ENCODE measurements at regions not wholly inside any gene's neighbourhood (a gene's known extent, or its start where the extent isn't known, plus 50 kb on each side); places are given as distances from the start of the nearest gene placed in this dataset.

DNA sequence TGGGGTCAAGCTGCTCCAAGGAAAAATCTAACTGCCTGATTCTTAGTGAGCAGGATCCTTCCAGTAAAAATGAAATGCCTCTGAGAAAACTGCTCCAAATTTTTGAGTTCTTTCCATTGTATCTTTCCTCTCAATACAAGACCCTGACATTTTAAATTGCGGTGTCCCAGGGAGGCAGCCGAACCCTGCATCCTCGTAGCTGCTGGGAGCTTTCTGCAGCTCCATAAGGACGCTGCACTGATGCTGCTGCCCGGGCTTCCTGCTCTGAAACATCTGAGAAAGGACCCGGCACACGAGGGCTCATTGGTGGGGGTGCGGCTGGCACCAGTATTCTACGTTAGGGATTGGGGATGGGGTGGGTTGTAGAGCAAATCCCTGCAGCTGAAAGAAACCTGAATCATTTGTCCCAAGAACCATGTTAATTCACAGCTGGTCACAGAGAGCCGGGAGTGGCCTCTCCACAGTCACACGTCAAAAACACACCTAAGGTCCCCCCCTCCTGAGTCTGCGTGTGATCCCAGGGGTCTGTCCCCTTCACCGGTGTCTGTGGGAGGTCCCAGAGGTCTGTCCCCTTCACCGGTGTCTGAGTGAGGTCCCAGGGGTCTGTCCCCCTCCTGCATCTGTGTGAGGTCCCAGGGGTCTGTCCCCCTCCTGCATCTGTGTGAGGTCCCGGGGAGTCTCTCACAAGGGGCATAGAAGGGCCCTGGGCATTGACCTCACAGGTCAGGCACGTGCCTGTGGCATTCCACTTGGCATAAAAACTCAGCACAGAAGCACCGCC, 63.4 kb upstream of the ZNF354B start:
- Histone ChIP-seq H3K9me3 (no peaks in the 10 kb centered on the region), H3K27ac (no peak overlapping the region), H3K4me1 (no peaks in the 10 kb centered on the region), H3K4me3 (no peak overlapping the region), H3K27me3 (peaks cover 0 to 13% of the 10 kb centered on the region in 2 donors), H3K36me3 (no peaks in the 10 kb centered on the region)
- intact Hi-C loops (cut with DNase I; ENCODE audit: low total_unique reads): no loop called here
- TF ChIP-seq, protein P1, sequence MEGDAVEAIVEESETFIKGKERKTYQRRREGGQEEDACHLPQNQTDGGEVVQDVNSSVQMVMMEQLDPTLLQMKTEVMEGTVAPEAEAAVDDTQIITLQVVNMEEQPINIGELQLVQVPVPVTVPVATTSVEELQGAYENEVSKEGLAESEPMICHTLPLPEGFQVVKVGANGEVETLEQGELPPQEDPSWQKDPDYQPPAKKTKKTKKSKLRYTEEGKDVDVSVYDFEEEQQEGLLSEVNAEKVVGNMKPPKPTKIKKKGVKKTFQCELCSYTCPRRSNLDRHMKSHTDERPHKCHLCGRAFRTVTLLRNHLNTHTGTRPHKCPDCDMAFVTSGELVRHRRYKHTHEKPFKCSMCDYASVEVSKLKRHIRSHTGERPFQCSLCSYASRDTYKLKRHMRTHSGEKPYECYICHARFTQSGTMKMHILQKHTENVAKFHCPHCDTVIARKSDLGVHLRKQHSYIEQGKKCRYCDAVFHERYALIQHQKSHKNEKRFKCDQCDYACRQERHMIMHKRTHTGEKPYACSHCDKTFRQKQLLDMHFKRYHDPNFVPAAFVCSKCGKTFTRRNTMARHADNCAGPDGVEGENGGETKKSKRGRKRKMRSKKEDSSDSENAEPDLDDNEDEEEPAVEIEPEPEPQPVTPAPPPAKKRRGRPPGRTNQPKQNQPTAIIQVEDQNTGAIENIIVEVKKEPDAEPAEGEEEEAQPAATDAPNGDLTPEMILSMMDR (IDR thresholded peaks at IDR 0.05): no peak
- TF ChIP-seq POLR2A (IDR thresholded peaks at IDR 0.05) (no peak), POLR2AphosphoS5 (IDR thresholded peaks at IDR 0.05) (no peak)
- DNase-seq (ENCODE audit: low spot score in 2 of 2): no peak

DNA sequence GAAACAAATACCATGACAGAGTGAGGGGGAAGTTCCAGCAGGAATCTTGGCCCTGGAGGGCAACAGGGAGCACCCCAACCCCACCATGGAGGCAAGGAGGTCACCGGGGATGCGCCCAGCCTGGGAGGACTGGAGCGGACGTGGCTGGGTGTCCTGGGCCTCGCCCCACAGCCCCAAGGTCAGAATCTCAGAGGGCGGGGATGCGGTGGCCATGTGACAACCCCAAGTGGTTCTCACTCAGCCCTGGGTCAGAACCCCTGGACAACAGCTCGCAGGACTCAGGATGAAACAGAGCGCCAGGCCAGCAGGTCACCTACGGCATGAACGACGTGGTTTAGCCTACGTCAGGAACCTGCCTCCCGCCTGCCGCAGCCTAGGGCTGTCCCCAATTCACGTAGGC, 64.0 kb upstream of the ZNF354A start:
- H3K27me3 ChIP-seq: peaks cover 0 to 13% of the 10 kb centered on the region in 2 donors
- no peak overlapping the region for H3K27ac ChIP-seq
- no peak for TF ChIP-seq POLR2AphosphoS5 (IDR thresholded peaks at IDR 0.05)
- TF ChIP-seq, protein P1 (IDR thresholded peaks at IDR 0.05): no peak
- no peak for TF ChIP-seq POLR2A (IDR thresholded peaks at IDR 0.05)
- H3K4me1 ChIP-seq: no peaks in the 10 kb centered on the region
- H3K9me3 ChIP-seq: no peaks in the 10 kb centered on the region
- intact Hi-C loops (cut with DNase I; ENCODE audit: low total_unique reads): no loop called here
- H3K4me3 ChIP-seq: no peak overlapping the region
- DNase-seq (ENCODE audit: low spot score in 2 of 2): no peak
- no peaks in the 10 kb centered on the region for H3K36me3 ChIP-seq

DNA sequence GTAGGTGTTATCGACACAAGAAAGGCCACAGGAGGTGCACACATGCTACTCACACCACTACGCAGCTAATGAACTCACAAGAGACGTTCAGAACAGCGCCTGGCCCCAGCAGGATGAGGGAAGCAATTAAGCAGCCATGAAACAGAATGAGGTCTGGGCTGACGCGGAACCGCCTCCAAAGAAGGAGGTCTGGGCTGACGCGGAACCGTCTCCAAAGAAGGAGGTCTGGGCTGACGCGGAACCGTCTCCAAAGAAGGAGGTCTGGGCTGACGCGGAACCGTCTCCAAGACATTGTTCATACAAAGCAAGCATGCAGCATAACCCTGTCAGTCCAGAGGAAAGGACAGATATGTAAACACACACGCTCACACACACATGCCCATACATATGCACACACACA, 63.2 kb upstream of the ZNF354A start:
- no peak overlapping the region for H3K27ac ChIP-seq
- H3K9me3 ChIP-seq: no peaks in the 10 kb centered on the region
- H3K4me3 ChIP-seq: no peak overlapping the region
- no peaks in the 10 kb centered on the region for H3K4me1 ChIP-seq
- no peaks in the 10 kb centered on the region for H3K36me3 ChIP-seq
- no peak for DNase-seq (ENCODE audit: low spot score in 2 of 2)
- TF ChIP-seq POLR2A (IDR thresholded peaks at IDR 0.05) (no peak), POLR2AphosphoS5 (IDR thresholded peaks at IDR 0.05) (no peak)
- TF ChIP-seq, protein P1 (IDR thresholded peaks at IDR 0.05): no peak
- H3K27me3 ChIP-seq: peaks cover 0 to 13% of the 10 kb centered on the region in 2 donors
- intact Hi-C loops (cut with DNase I; ENCODE audit: low total_unique reads): no loop called here

DNA sequence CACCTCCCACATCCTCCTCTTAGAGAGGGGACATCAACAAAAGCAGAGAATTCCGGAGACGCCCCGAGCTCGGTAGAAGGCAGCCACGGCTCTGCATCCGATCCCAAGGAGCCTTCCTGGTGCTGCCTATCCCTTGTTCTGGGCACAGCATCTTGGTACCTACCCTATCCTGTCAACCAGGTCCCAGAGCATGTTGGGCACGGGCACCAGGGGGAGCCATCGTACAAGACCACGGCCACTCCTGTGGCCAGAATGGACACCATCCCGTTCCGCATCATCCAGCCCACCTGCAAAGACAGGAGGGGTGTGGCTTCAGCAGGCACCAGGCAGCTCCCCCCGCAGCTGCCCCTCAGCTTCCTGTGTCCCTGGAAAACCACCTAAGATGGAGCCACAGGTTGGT, 62.7 kb upstream of the ZNF354A start:
- peaks cover 0 to 13% of the 10 kb centered on the region in 2 donors for H3K27me3 ChIP-seq
- no peaks in the 10 kb centered on the region for H3K36me3 ChIP-seq
- no peak overlapping the region for H3K27ac ChIP-seq
- H3K9me3 ChIP-seq: no peaks in the 10 kb centered on the region
- peak in 1 of 2 donors; percentile 19 for DNase-seq (ENCODE audit: low spot score in 2 of 2)
- no peaks in the 10 kb centered on the region for H3K4me1 ChIP-seq
- no peak overlapping the region for H3K4me3 ChIP-seq
- no peak for TF ChIP-seq POLR2A (IDR thresholded peaks at IDR 0.05)
- TF ChIP-seq, protein P1 (IDR thresholded peaks at IDR 0.05): peak in 1 of 3 donors; percentile 23
- intact Hi-C loops (cut with DNase I; ENCODE audit: low total_unique reads): no loop called here

DNA sequence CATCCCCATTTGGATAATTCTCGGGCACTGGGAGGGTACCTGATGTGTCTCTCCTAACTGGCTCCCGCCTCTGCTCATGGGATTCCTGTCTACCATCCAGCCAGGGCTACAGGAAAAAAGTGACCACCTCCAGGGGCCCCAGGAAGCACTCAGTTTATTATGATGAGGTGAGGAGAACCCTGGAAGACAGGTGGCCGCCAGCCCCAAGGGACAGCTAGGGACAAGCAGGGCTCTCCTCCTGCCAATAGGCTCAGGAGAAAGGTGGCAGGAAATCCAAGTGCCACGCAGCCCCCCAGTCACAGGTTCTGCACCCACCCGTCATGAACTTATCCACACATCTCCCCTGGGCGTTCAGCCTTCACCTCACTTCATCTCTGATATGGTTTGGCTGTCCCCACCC, 61.5 kb upstream of the ZNF354A start:
- intact Hi-C loops (cut with DNase I; ENCODE audit: low total_unique reads): no loop called here
- H3K27ac ChIP-seq: no peak overlapping the region
- H3K9me3 ChIP-seq: no peaks in the 10 kb centered on the region
- no peaks in the 10 kb centered on the region for H3K36me3 ChIP-seq
- TF ChIP-seq, protein P1 (IDR thresholded peaks at IDR 0.05): no peak
- H3K4me3 ChIP-seq: no peak overlapping the region
- DNase-seq (ENCODE audit: low spot score in 2 of 2): no peak
- H3K4me1 ChIP-seq: no peaks in the 10 kb centered on the region
- H3K27me3 ChIP-seq: peaks cover 0 to 7% of the 10 kb centered on the region in 2 donors
